ENCODE measurements at regions not wholly inside any gene's neighbourhood (a gene's known extent, or its start where the extent isn't known, plus 50 kb on each side); places are given as distances from the start of the nearest gene placed in this dataset.

GRCh38 chr1:96487394-96487793 lies 234.2 kb upstream of the PTBP2 start:
- no peaks in the 10 kb centered on the region for H3K79me2 ChIP-seq (ENCODE audit: insufficient read depth)
- no peaks in the 10 kb centered on the region for H3F3A ChIP-seq (replicated peaks; ENCODE audit: insufficient read depth)
- no peak overlapping the region for H3K9ac ChIP-seq
- no peak overlapping the region for H2AFZ ChIP-seq (ENCODE audit: low read depth)
- H4K20me1 ChIP-seq (ENCODE audit: insufficient read depth) = no peaks in the 10 kb centered on the region
- ChIA-PET CTCF (interaction anchor here (1.1 kb wide), 1 partner anchor 11 kb away, joined by 4 read pairs; no protein-coding TSS in a partner anchor), POLR2A (no interaction called here)
- TF ChIP-seq USF1 (IDR thresholded peaks at IDR 0.05; ENCODE audit: borderline replicate concordance, low read depth) = no peak
- TF ChIP-seq GABPA (IDR thresholded peaks at IDR 0.05; ENCODE audit: low read depth) = no peak
- TF ChIP-seq PBX3 (IDR thresholded peaks at IDR 0.05) = no peak
- no peak for TF ChIP-seq ELF1 (IDR thresholded peaks at IDR 0.05)
- TF ChIP-seq EP300 (IDR thresholded peaks at IDR 0.05; ENCODE audit: borderline replicate concordance in 1 of 2, low read depth in 1 of 2, low read length in 1 of 2) = no peak
- TF ChIP-seq YY1 (IDR thresholded peaks at IDR 0.05; ENCODE audit: low read depth) = no peak
- no peak for TF ChIP-seq FOXJ3 (CRISPR knock-in tag; IDR thresholded peaks at IDR 0.05)
- TF ChIP-seq ZBTB33 (IDR thresholded peaks at IDR 0.05; ENCODE audit: borderline replicate concordance, low read depth) = no peak
- TF ChIP-seq NRF1 (IDR thresholded peaks at IDR 0.05; ENCODE audit: low read depth, low read length) = no peak
- no peak for TF ChIP-seq GATA2 (CRISPR knock-in tag; IDR thresholded peaks at IDR 0.05)
- TF ChIP-seq SMC3 (IDR thresholded peaks at IDR 0.05; ENCODE audit: low read depth, low read length) = no peak
- no peak for TF ChIP-seq JUND (IDR thresholded peaks at IDR 0.05)
- TF ChIP-seq MAX (IDR thresholded peaks at IDR 0.05; ENCODE audit: low read depth) = no peak
- TF ChIP-seq CTCF (IDR thresholded peaks at IDR 0.05) = no peak
- TF ChIP-seq IRF3 (IDR thresholded peaks at IDR 0.05; ENCODE audit: low read depth, low read length) = no peak
- no peak for TF ChIP-seq POLR2AphosphoS5 (IDR thresholded peaks at IDR 0.05; ENCODE audit: low read depth, low read length)
- no peak for TF ChIP-seq NFIC (IDR thresholded peaks at IDR 0.05; ENCODE audit: borderline replicate concordance)
- WGBS (ENCODE audit: low lambda C conversion rate) = 77% methylated on average over 3 of the region's 3 CpGs
- H3K27me3 ChIP-seq (ENCODE audit: insufficient read depth) = no peaks in the 10 kb centered on the region
- H3K4me3 ChIP-seq (ENCODE audit: low read depth in 2 of 2, low read length in 1 of 2) = no peak overlapping the region
- DNase-seq = no peak
- no peak overlapping the region; the same call in 1 of the 2 replicates for H3K4me2 ChIP-seq
- no peaks in the 10 kb centered on the region for H3K9me3 ChIP-seq
- H3K9me2 ChIP-seq = no peaks in the 10 kb centered on the region
- H3K27ac ChIP-seq (ENCODE audit: low read depth in 2 of 2, low read length in 1 of 2) = no peak overlapping the region
- no peaks in the 10 kb centered on the region for H3K36me3 ChIP-seq (replicated peaks in 1 of 2; ENCODE audit: control insufficient read depth in 1 of 2, insufficient read depth in 2 of 2, low read length in 1 of 2)
- no peaks in the 10 kb centered on the region for H3K4me1 ChIP-seq (ENCODE audit: control insufficient read depth in 1 of 2, insufficient read depth in 2 of 2, low read depth in 1 of 2, low read length in 1 of 2)

Data from SK-N-SH (cell line).